Astrocyte (in vitro differentiated cells and primary cell): ENCODE measurements at regions not wholly inside any gene's neighbourhood (a gene's known extent, or its start where the extent isn't known, plus 50 kb on each side); places are given as distances from the start of the nearest gene placed in this dataset.

Experiments used
- DNase-seq: peaks from one replicate; pipeline ENCODE4 v3.0.0-alpha.2; 2010; ENCODE audit warnings: low read depth
- FAIRE-seq: peaks from 2 replicates; lab custom pipeline; 2011; peaks lifted over from hg19 to GRCh38; lab: Jason Lieb, UNC
- H2AFZ ChIP-seq: 2 replicates; pipeline ENCODE4 v1.6.0; 2012; ENCODE audit warnings: low read depth, low read length, inconsistent platforms
- H3K27ac ChIP-seq: 2 replicates; pipeline ENCODE4 v1.5.1; 2011; ENCODE audit warnings: low read depth, low read length, inconsistent platforms
- H3K27me3 ChIP-seq: 2 replicates; pipeline ENCODE4 v1.6.0; 2011; ENCODE audit warnings: low read length, inconsistent platforms; ENCODE audit not compliant: insufficient read depth
- H3K36me3 ChIP-seq: 2 replicates; pipeline ENCODE4 v1.5.1; 2011; ENCODE audit warnings: low read length, inconsistent platforms; ENCODE audit not compliant: insufficient read depth
- H3K4me1 ChIP-seq: 2 replicates; pipeline ENCODE4 v1.5.1; 2011; ENCODE audit warnings: low read length, inconsistent platforms; ENCODE audit not compliant: insufficient read depth
- H3K4me2 ChIP-seq: 2 replicates; pipeline ENCODE4 v1.6.0; 2012; ENCODE audit warnings: low read length, inconsistent platforms
- H3K4me3 ChIP-seq: 2 replicates; pipeline ENCODE4 v1.5.1; 2011; ENCODE audit warnings: low read depth, mild to moderate bottlenecking, low read length, inconsistent platforms; ENCODE audit not compliant: insufficient read depth
- H3K79me2 ChIP-seq: 2 replicates; pipeline ENCODE4 v1.6.0; 2012; ENCODE audit warnings: mild to moderate bottlenecking, low read length, inconsistent platforms; ENCODE audit not compliant: insufficient read depth
- H3K9ac ChIP-seq: 2 replicates; pipeline ENCODE4 v1.6.0; 2012; ENCODE audit warnings: mild to moderate bottlenecking, low read length, inconsistent platforms
- H3K9me3 ChIP-seq: 2 replicates; pipeline ENCODE4 v1.5.1; 2012; ENCODE audit warnings: low read depth, mild to moderate bottlenecking, low read length, inconsistent platforms; ENCODE audit not compliant: insufficient read depth
- H4K20me1 ChIP-seq: 2 replicates; pipeline ENCODE4 v1.6.0; 2012; ENCODE audit warnings: low read length, inconsistent platforms; ENCODE audit not compliant: insufficient read depth
- H3K27ac Mint-ChIP-seq: one replicate; pipeline ENCODE4 v1.8.0; 2021; ENCODE audit warnings: mild to moderate bottlenecking, mixed read lengths; ENCODE audit not compliant: unreplicated experiment
- H3K27me3 Mint-ChIP-seq: one replicate; pipeline ENCODE4 v1.8.0; 2021; ENCODE audit warnings: low read depth, mixed read lengths; ENCODE audit not compliant: unreplicated experiment
- H3K36me3 Mint-ChIP-seq: one replicate; pipeline ENCODE4 v1.8.0; 2021; ENCODE audit warnings: low read depth, mixed read lengths; ENCODE audit not compliant: unreplicated experiment
- H3K4me1 Mint-ChIP-seq: one replicate; pipeline ENCODE4 v1.8.0; 2021; ENCODE audit warnings: low read depth, mixed read lengths; ENCODE audit not compliant: unreplicated experiment
- H3K4me3 Mint-ChIP-seq: one replicate; pipeline ENCODE4 v1.8.0; 2021; ENCODE audit warnings: mild to moderate bottlenecking, moderate library complexity, mixed read lengths; ENCODE audit not compliant: unreplicated experiment
- H3K9me3 Mint-ChIP-seq: one replicate; pipeline ENCODE4 v1.8.0; 2021; ENCODE audit warnings: mild to moderate bottlenecking, mixed read lengths; ENCODE audit not compliant: unreplicated experiment
- CTCF ChIP-seq: IDR thresholded peaks from 2 replicates; pipeline ENCODE4 v1.5.1; 2011; ENCODE audit warnings: low read depth, mild to moderate bottlenecking, inconsistent platforms, low read length, moderate library complexity; ENCODE audit not compliant: insufficient read depth
- EZH2 ChIP-seq: IDR thresholded peaks from 2 replicates; pipeline ENCODE4 v1.6.1; 2012; ENCODE audit warnings: mild to moderate bottlenecking, low read length, inconsistent platforms; ENCODE audit not compliant: insufficient read depth

- H3K27ac ChIP-seq, result no peak overlapping the region
- no peaks in the 10 kb centered on the region for H3K9me3 ChIP-seq
- H3K36me3 ChIP-seq, result no peaks in the 10 kb centered on the region
- H3K27me3 ChIP-seq, result no peaks in the 10 kb centered on the region
- no peaks in the 10 kb centered on the region for H3K79me2 ChIP-seq
- DNase-seq (peak; percentile 28), FAIRE-seq (no peak)
- no peaks in the 10 kb centered on the region for H3K27me3 Mint-ChIP-seq
- H3K4me3 ChIP-seq, result no peak overlapping the region
- H3K4me2 ChIP-seq, result no peak overlapping the region
- H4K20me1 ChIP-seq, result no peaks in the 10 kb centered on the region
- H3K27ac Mint-ChIP-seq, result no peak overlapping the region
- H2AFZ ChIP-seq, result no peak overlapping the region
- H3K36me3 Mint-ChIP-seq, result no peaks in the 10 kb centered on the region
- H3K4me1 ChIP-seq, result no peaks in the 10 kb centered on the region
- no peak overlapping the region for H3K4me3 Mint-ChIP-seq
- peaks cover 15% of the 10 kb centered on the region for H3K4me1 Mint-ChIP-seq
- no peak for TF ChIP-seq CTCF
- TF ChIP-seq EZH2, result no peak
- no peak overlapping the region for H3K9ac ChIP-seq
- no peaks in the 10 kb centered on the region for H3K9me3 Mint-ChIP-seq
These were observed 308.0 kb downstream of the DOCK8 start for GRCh38 chr9:522658-523057.

GRCh38 chr9:523444-523843 is 308.8 kb downstream of the DOCK8 start:
- no peaks in the 10 kb centered on the region for H3K9me3 Mint-ChIP-seq
- H3K36me3 Mint-ChIP-seq, result no peaks in the 10 kb centered on the region
- Histone ChIP-seq H3K9me3 (no peaks in the 10 kb centered on the region), H3K4me1 (no peaks in the 10 kb centered on the region), H3K4me2 (no peak overlapping the region), H3K79me2 (no peaks in the 10 kb centered on the region), H4K20me1 (no peaks in the 10 kb centered on the region), H3K4me3 (no peak overlapping the region), H3K27me3 (no peaks in the 10 kb centered on the region), H3K27ac (no peak overlapping the region), H3K9ac (no peak overlapping the region), H3K36me3 (no peaks in the 10 kb centered on the region), H2AFZ (no peak overlapping the region)
- H3K27me3 Mint-ChIP-seq, result no peaks in the 10 kb centered on the region
- peaks cover 15% of the 10 kb centered on the region for H3K4me1 Mint-ChIP-seq
- FAIRE-seq (no peak), DNase-seq (no peak)
- no peak overlapping the region for H3K27ac Mint-ChIP-seq
- no peak for TF ChIP-seq EZH2
- no peak for TF ChIP-seq CTCF
- H3K4me3 Mint-ChIP-seq, result no peak overlapping the region

GRCh38 chr9:524008-524407 is 309.3 kb downstream of the DOCK8 start:
- no peaks in the 10 kb centered on the region for H3K9me3 ChIP-seq
- H3K4me2 ChIP-seq, result no peak overlapping the region
- H3K27ac Mint-ChIP-seq, result no peak overlapping the region
- no peaks in the 10 kb centered on the region for H3K9me3 Mint-ChIP-seq
- H3K9ac ChIP-seq, result no peak overlapping the region
- DNase-seq, result no peak
- H3K27me3 ChIP-seq, result no peaks in the 10 kb centered on the region
- no peak for FAIRE-seq
- H3K79me2 ChIP-seq, result no peaks in the 10 kb centered on the region
- H3K36me3 Mint-ChIP-seq, result no peaks in the 10 kb centered on the region
- no peaks in the 10 kb centered on the region for H4K20me1 ChIP-seq
- H3K36me3 ChIP-seq, result no peaks in the 10 kb centered on the region
- TF ChIP-seq CTCF (no peak), EZH2 (no peak)
- no peaks in the 10 kb centered on the region for H3K4me1 ChIP-seq
- no peak overlapping the region for H2AFZ ChIP-seq
- H3K4me3 Mint-ChIP-seq, result no peak overlapping the region
- no peak overlapping the region for H3K4me3 ChIP-seq
- no peak overlapping the region for H3K27ac ChIP-seq
- peaks cover 15% of the 10 kb centered on the region for H3K4me1 Mint-ChIP-seq
- H3K27me3 Mint-ChIP-seq, result no peaks in the 10 kb centered on the region
